ENCODE measurements at regions not wholly inside any gene's neighbourhood (a gene's known extent, or its start where the extent isn't known, plus 50 kb on each side); places are given as distances from the start of the nearest gene placed in this dataset.

DNA sequence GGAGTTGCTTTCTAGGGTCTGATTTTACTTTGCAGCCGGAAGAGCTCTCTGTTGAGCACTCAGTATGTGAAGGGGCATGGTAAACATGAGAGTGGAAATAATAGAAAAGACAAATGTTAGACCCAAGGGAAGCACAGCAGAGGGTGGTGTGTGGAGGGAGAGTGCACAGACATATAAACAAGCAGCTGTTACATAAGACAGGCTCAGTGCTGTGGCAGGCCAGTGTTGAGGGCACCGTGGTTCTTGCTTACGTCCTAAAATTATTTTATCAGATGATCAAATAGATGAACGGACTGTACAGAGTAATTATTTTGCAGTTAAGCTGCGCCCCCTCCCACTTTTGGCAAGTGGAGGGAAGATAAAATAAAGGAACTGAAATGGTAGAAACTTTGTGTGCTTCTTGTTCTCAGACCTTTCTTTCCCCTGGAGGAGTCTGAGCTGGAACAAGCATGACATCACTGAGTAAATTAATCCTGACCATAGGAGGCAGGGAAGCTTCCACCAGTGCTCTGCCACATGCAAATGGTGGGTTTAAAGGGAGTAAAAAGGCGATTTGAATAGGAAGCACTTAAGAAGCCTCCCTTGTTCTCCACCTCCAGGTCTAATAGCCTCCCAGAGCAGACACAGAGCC is 205.6 kb downstream of the IL20RB start:
- Histone ChIP-seq H3K4me1 (ENCODE audit: control insufficient read depth, insufficient read depth, low read length) (peaks cover 3% of the 10 kb centered on the region; the same call in 1 of the 2 replicates), H3K27me3 (ENCODE audit: control insufficient read depth, insufficient read depth, low read length) (no peaks in the 10 kb centered on the region), H3K4me3 (ENCODE audit: low read length) (no peak overlapping the region), H3K36me3 (ENCODE audit: control insufficient read depth, insufficient read depth, low read length) (no peaks in the 10 kb centered on the region), H3K27ac (ENCODE audit: low read length) (no peak overlapping the region), H3K9me3 (ENCODE audit: control insufficient read depth, insufficient read depth, low read length) (no peaks in the 10 kb centered on the region)
- WGBS (ENCODE audit: insufficient coverage, insufficient read length), result no CpG with 5 or more reads among the region's 6 CpGs
- peak; percentile 29 for DNase-seq (ENCODE audit: low read depth, low spot score)

DNA sequence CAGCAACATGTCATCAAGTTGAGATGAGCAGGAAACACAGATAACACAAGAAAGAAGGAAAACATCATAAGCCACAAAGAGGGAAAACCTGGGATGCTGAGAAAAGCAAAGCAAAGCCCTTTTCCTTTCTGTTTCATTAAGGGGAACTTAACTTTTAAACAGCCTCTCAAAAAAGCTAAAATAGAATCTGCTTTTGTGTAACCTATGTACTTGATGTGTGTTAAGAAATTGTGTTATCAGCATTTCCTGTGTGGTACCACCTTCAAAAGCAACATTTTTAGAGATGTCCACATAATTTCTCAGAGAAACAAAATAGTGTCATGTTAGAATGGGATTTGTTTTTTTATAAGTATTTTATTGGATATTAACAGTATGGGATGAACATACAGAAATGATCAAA is 206.2 kb downstream of the IL20RB start:
- DNase-seq (ENCODE audit: low read depth, low spot score), result no peak
- Histone ChIP-seq H3K4me3 (ENCODE audit: low read length) (no peak overlapping the region), H3K36me3 (ENCODE audit: control insufficient read depth, insufficient read depth, low read length) (no peaks in the 10 kb centered on the region), H3K27ac (ENCODE audit: low read length) (no peak overlapping the region), H3K9me3 (ENCODE audit: control insufficient read depth, insufficient read depth, low read length) (no peaks in the 10 kb centered on the region), H3K4me1 (ENCODE audit: control insufficient read depth, insufficient read depth, low read length) (peaks cover 3% of the 10 kb centered on the region; the same call in 1 of the 2 replicates), H3K27me3 (ENCODE audit: control insufficient read depth, insufficient read depth, low read length) (no peaks in the 10 kb centered on the region)

- H3K36me3 ChIP-seq (ENCODE audit: control insufficient read depth, insufficient read depth, low read length), result no peaks in the 10 kb centered on the region
- no CpG with 5 or more reads among the region's 7 CpGs for WGBS (ENCODE audit: insufficient coverage, insufficient read length)
Measured at GRCh38 chr3:137165117-137165806, 207.5 kb downstream of the IL20RB start.

GRCh38 chr3:137171834-137172603 is 214.2 kb downstream of the IL20RB start:
- no peaks in the 10 kb centered on the region for H3K9me3 ChIP-seq (ENCODE audit: control insufficient read depth, insufficient read depth, low read length)
- DNase-seq (ENCODE audit: low read depth, low spot score), result no peak
- no peak overlapping the region for H3K27ac ChIP-seq (ENCODE audit: low read length)
- no CpG with 5 or more reads among the region's 5 CpGs for WGBS (ENCODE audit: insufficient coverage, insufficient read length)
- no peaks in the 10 kb centered on the region; the same call in 1 of the 2 replicates for H3K4me1 ChIP-seq (ENCODE audit: control insufficient read depth, insufficient read depth, low read length)
- no peaks in the 10 kb centered on the region for H3K36me3 ChIP-seq (ENCODE audit: control insufficient read depth, insufficient read depth, low read length)
- H3K27me3 ChIP-seq (ENCODE audit: control insufficient read depth, insufficient read depth, low read length), result no peaks in the 10 kb centered on the region
- no peak overlapping the region for H3K4me3 ChIP-seq (ENCODE audit: low read length)

More at GRCh38 chr3:137165117-137165806, 207.5 kb downstream of the IL20RB start:
- Histone ChIP-seq H3K9me3 (ENCODE audit: control insufficient read depth, insufficient read depth, low read length) (no peaks in the 10 kb centered on the region), H3K27ac (ENCODE audit: low read length) (no peak overlapping the region), H3K27me3 (ENCODE audit: control insufficient read depth, insufficient read depth, low read length) (no peaks in the 10 kb centered on the region), H3K4me3 (ENCODE audit: low read length) (no peak overlapping the region), H3K4me1 (ENCODE audit: control insufficient read depth, insufficient read depth, low read length) (peaks cover 3% of the 10 kb centered on the region; the same call in 1 of the 2 replicates)
- DNase-seq (ENCODE audit: low read depth, low spot score), result no peak

DNA sequence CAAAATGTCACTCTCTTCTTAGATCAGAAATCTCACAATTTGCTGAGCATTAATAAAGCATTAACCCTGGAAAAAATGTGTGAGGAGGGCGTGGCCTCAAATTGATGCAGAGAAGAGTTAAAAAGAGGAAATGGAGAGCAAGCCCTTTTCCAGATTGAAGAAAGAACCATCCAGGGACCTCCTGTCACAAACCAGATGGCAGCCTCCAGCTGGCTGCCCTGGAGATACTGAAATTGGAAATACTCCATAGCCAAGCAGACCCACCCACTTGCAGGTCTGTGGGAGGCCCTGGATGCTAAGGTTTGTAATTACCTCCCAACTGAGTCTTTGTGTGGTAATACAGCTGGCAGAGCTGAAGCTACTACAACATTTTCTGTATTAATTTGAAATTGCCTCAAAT is 214.9 kb downstream of the IL20RB start:
- no peak for DNase-seq (ENCODE audit: low read depth, low spot score)
- H3K36me3 ChIP-seq (ENCODE audit: control insufficient read depth, insufficient read depth, low read length), result no peaks in the 10 kb centered on the region
- H3K4me3 ChIP-seq (ENCODE audit: low read length), result no peak overlapping the region
- WGBS (ENCODE audit: insufficient coverage, insufficient read length), result no CpG with 5 or more reads among the region's 1 CpG
- H3K4me1 ChIP-seq (ENCODE audit: control insufficient read depth, insufficient read depth, low read length), result no peaks in the 10 kb centered on the region; the same call in 1 of the 2 replicates
- no peaks in the 10 kb centered on the region for H3K27me3 ChIP-seq (ENCODE audit: control insufficient read depth, insufficient read depth, low read length)
- H3K27ac ChIP-seq (ENCODE audit: low read length), result no peak overlapping the region
- no peaks in the 10 kb centered on the region for H3K9me3 ChIP-seq (ENCODE audit: control insufficient read depth, insufficient read depth, low read length)

DNA sequence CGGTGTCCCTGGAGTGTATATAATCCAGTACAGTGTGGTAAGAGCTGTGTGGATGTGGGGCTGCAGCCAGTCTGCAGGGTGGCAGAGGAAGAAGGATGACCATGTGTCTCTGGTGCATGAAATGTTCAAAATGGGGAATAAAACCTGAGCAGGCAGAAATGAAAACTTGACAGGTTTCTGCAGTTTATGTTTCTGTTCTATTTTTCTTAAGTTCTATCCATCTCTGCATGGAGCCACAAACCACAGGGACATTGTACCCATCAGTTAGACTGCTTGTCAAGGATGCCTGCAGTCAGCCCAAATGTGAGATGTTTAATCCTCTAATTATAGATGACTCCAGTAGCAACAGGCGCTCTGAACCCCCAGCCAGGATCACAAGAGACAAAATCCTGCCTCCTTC is 216.7 kb downstream of the IL20RB start:
- no CpG with 5 or more reads among the region's 2 CpGs for WGBS (ENCODE audit: insufficient coverage, insufficient read length)
- Histone ChIP-seq H3K27ac (ENCODE audit: low read length) (no peak overlapping the region), H3K36me3 (ENCODE audit: control insufficient read depth, insufficient read depth, low read length) (no peaks in the 10 kb centered on the region), H3K4me3 (ENCODE audit: low read length) (no peak overlapping the region), H3K27me3 (ENCODE audit: control insufficient read depth, insufficient read depth, low read length) (no peaks in the 10 kb centered on the region), H3K4me1 (ENCODE audit: control insufficient read depth, insufficient read depth, low read length) (no peaks in the 10 kb centered on the region; the same call in 1 of the 2 replicates), H3K9me3 (ENCODE audit: control insufficient read depth, insufficient read depth, low read length) (no peaks in the 10 kb centered on the region)
- DNase-seq (ENCODE audit: low read depth, low spot score), result no peak

GRCh38 chr3:137180220-137180619 is 222.4 kb downstream of the IL20RB start:
- H3K27me3 ChIP-seq (ENCODE audit: control insufficient read depth, insufficient read depth, low read length), result no peaks in the 10 kb centered on the region
- no CpG with 5 or more reads among the region's 2 CpGs for WGBS (ENCODE audit: insufficient coverage, insufficient read length)
- no peak overlapping the region for H3K27ac ChIP-seq (ENCODE audit: low read length)
- no peaks in the 10 kb centered on the region for H3K36me3 ChIP-seq (ENCODE audit: control insufficient read depth, insufficient read depth, low read length)
- no peak for DNase-seq (ENCODE audit: low read depth, low spot score)
- no peaks in the 10 kb centered on the region for H3K9me3 ChIP-seq (ENCODE audit: control insufficient read depth, insufficient read depth, low read length)
- H3K4me3 ChIP-seq (ENCODE audit: low read length), result no peak overlapping the region
- no peaks in the 10 kb centered on the region for H3K4me1 ChIP-seq (ENCODE audit: control insufficient read depth, insufficient read depth, low read length)

DNA sequence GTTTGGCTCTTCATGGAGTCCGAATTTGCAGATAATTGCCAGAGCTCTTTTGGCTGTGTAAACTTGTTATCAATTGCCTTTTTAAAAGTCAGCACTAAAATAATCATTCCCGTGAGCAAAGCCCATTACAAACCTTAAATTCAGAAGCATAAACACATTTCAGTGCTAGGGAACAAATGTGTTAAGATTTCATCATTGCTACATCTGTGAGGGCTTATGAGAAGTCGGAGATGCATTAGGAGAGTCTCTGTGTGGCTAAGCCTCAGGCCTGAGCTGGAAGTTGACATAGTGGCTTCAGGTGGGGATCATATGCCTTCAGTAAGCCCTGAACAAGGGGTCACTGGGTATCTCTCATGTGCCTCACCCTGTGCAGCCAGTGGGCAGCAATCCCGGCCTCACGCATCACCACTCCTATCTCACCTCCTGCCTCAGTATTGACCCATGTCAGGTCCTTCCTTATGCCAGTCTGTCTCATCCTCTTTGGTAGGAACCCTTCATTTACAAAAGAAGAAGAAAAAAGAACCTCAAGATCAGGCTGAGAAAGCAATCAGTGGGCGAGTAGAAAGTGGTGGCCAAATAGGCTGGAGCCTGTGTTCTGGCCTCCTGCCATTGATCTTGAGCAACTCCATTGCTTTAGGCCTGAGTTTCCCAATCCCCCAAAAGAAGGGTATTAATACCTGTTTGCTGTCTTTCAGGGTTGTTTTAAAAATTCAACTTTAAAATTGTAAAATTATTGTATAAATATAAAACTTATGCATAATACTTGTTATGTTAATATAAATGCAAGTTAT is 233.5 kb downstream of the IL20RB start:
- H3K27ac ChIP-seq (ENCODE audit: low read length), result no peak overlapping the region
- no CpG with 5 or more reads among the region's 6 CpGs for WGBS (ENCODE audit: insufficient coverage, insufficient read length)
- no peaks in the 10 kb centered on the region for H3K4me1 ChIP-seq (ENCODE audit: control insufficient read depth, insufficient read depth, low read length)

DNA sequence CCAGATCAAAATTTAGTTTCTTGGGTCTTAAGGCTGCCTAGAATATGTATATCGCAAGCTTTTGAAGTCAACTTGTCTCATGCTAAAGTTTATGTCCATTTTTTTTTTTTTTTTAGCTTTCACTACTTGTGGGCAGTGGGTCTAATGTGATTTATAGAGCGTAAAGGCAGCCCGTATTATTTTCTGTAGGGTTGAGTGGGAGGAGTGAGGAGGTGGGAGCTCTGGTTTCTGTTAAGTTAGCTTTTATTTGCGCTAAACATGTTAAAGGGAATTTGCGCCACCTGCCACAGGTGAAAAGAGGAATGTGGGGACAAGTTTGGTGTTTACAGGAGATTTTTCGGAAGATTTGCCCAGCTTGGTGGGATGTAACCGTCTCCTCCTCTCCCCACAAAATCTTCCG is 234.2 kb downstream of the IL20RB start:
- no CpG with 5 or more reads among the region's 8 CpGs for WGBS (ENCODE audit: insufficient coverage, insufficient read length)
- Histone ChIP-seq H3K4me1 (ENCODE audit: control insufficient read depth, insufficient read depth, low read length) (no peaks in the 10 kb centered on the region), H3K27ac (ENCODE audit: low read length) (no peak overlapping the region), H3K4me3 (ENCODE audit: low read length) (no peak overlapping the region), H3K9me3 (ENCODE audit: control insufficient read depth, insufficient read depth, low read length) (no peaks in the 10 kb centered on the region), H3K36me3 (ENCODE audit: control insufficient read depth, insufficient read depth, low read length) (no peaks in the 10 kb centered on the region), H3K27me3 (ENCODE audit: control insufficient read depth, insufficient read depth, low read length) (no peaks in the 10 kb centered on the region)
- no peak for DNase-seq (ENCODE audit: low read depth, low spot score)

More for the DNA sequence above, 233.5 kb downstream of the IL20RB start:
- Histone ChIP-seq H3K9me3 (ENCODE audit: control insufficient read depth, insufficient read depth, low read length) (no peaks in the 10 kb centered on the region), H3K36me3 (ENCODE audit: control insufficient read depth, insufficient read depth, low read length) (no peaks in the 10 kb centered on the region), H3K27me3 (ENCODE audit: control insufficient read depth, insufficient read depth, low read length) (no peaks in the 10 kb centered on the region), H3K4me3 (ENCODE audit: low read length) (no peak overlapping the region)
- no peak for DNase-seq (ENCODE audit: low read depth, low spot score)

DNA sequence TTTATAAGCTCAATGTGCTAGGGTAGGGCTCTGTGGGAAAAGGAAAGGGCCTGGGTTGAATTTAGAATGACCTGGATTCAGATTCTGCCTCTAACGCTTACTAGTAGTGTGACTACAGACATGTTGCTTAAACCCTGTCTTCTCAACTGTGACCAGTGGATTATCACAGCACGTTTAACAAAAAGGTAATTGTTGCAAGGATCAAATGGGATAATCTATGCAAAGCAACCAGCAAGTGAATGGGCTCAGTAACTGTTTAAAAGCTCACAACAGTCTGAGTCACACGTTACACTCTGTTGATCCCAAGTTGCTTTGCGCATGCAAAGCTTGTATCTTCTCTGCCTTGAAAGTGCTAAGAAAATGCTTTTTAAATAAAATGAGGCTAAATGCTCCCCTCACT is 236.5 kb downstream of the IL20RB start:
- Histone ChIP-seq H3K27me3 (ENCODE audit: control insufficient read depth, insufficient read depth, low read length) (no peaks in the 10 kb centered on the region), H3K27ac (ENCODE audit: low read length) (no peak overlapping the region), H3K9me3 (ENCODE audit: control insufficient read depth, insufficient read depth, low read length) (no peaks in the 10 kb centered on the region), H3K4me3 (ENCODE audit: low read length) (no peak overlapping the region), H3K4me1 (ENCODE audit: control insufficient read depth, insufficient read depth, low read length) (no peaks in the 10 kb centered on the region), H3K36me3 (ENCODE audit: control insufficient read depth, insufficient read depth, low read length) (no peaks in the 10 kb centered on the region)
- DNase-seq (ENCODE audit: low read depth, low spot score), result no peak
- WGBS (ENCODE audit: insufficient coverage, insufficient read length), result no CpG with 5 or more reads among the region's 4 CpGs

Measured in iPS DF 6.9 (cell line).